H9 (cell line): ENCODE measurements at regions not wholly inside any gene's neighbourhood (a gene's known extent, or its start where the extent isn't known, plus 50 kb on each side); places are given as distances from the start of the nearest gene placed in this dataset.

ENCODE experiments used
- DNase-seq: peaks from one replicate; pipeline ENCODE4 v3.0.0-alpha.2; 2017
- H2AFZ ChIP-seq: one replicate; pipeline ENCODE4 v1.6.1; 2013; ENCODE audit warnings: mild to moderate bottlenecking, low read length, control low read depth, moderate library complexity
- H2AK5ac ChIP-seq: 2 replicates; pipeline ENCODE4 v1.6.1; 2013; ENCODE audit warnings: low read length, control low read depth, mixed read lengths; ENCODE audit not compliant: insufficient read length
- H2BK120ac ChIP-seq: one replicate; pipeline ENCODE4 v1.6.1; 2013; ENCODE audit warnings: low read depth, mild to moderate bottlenecking, low read length, control low read depth, inconsistent platforms; ENCODE audit not compliant: poor library complexity, severe bottlenecking
- H2BK12ac ChIP-seq: 2 replicates; pipeline ENCODE4 v1.6.1; 2013; ENCODE audit warnings: low read length, control low read depth, mixed read lengths, low read depth; ENCODE audit not compliant: insufficient read length
- H2BK15ac ChIP-seq: 2 replicates; pipeline ENCODE4 v1.6.1; 2013; ENCODE audit warnings: low read depth, low read length, control low read depth
- H2BK20ac ChIP-seq: one replicate; pipeline ENCODE4 v1.6.1; 2013; ENCODE audit warnings: low read depth, mild to moderate bottlenecking, low read length, control low read depth, inconsistent platforms; ENCODE audit not compliant: poor library complexity, severe bottlenecking
- H2BK5ac ChIP-seq: 2 replicates; pipeline ENCODE4 v1.6.1; 2013; ENCODE audit warnings: low read length, control low read depth, mixed read lengths; ENCODE audit not compliant: insufficient read length
- H3K14ac ChIP-seq: 2 replicates; pipeline ENCODE4 v1.6.1; 2013; ENCODE audit warnings: low read length, control low read depth; ENCODE audit not compliant: insufficient read depth
- H3K18ac ChIP-seq: 2 replicates; pipeline ENCODE4 v1.6.1; 2013; ENCODE audit warnings: low read depth, mild to moderate bottlenecking, mixed read lengths, low read length, control low read depth; ENCODE audit not compliant: insufficient read length
- H3K23ac ChIP-seq: 2 replicates; pipeline ENCODE4 v1.6.1; 2013; ENCODE audit warnings: low read length, control low read depth, mixed read lengths, low read depth; ENCODE audit not compliant: insufficient read length
- H3K23me2 ChIP-seq: 2 replicates; pipeline ENCODE4 v1.6.1; 2013; ENCODE audit warnings: low read depth, mild to moderate bottlenecking, mixed read lengths, low read length, control low read depth; ENCODE audit not compliant: insufficient read length, poor library complexity, severe bottlenecking
- H3K27ac ChIP-seq: 2 replicates; pipeline ENCODE4 v1.5.1; 2013; ENCODE audit warnings: low read length, control low read depth, mixed read lengths, low read depth; ENCODE audit not compliant: insufficient read length
- H3K27me3 ChIP-seq: 2 replicates; pipeline ENCODE4 v1.6.1; 2013; ENCODE audit warnings: low read length, control low read depth, inconsistent platforms; ENCODE audit not compliant: insufficient read depth
- H3K4ac ChIP-seq: 2 replicates; pipeline ENCODE4 v1.6.1; 2013; ENCODE audit warnings: low read depth, mild to moderate bottlenecking, control low read depth, inconsistent platforms, low read length, moderate library complexity
- H3K4me1 ChIP-seq: 2 replicates; pipeline ENCODE4 v1.6.1; 2013; ENCODE audit warnings: low read length, control low read depth, inconsistent platforms; ENCODE audit not compliant: insufficient read depth
- H3K4me2 ChIP-seq: 2 replicates; pipeline ENCODE4 v1.6.1; 2013; ENCODE audit warnings: low read length, control low read depth, mixed read lengths; ENCODE audit not compliant: insufficient read length, insufficient read depth
- H3K56ac ChIP-seq: 2 replicates; pipeline ENCODE4 v1.6.1; 2013; ENCODE audit warnings: low read depth, mild to moderate bottlenecking, mixed read lengths, low read length, control low read depth; ENCODE audit not compliant: insufficient read length
- H3K79me1 ChIP-seq: 2 replicates; pipeline ENCODE4 v1.6.1; 2013; ENCODE audit warnings: low read depth, mild to moderate bottlenecking, moderate library complexity, low read length, control low read depth, inconsistent platforms; ENCODE audit not compliant: insufficient read depth, poor library complexity, severe bottlenecking
- H3K79me2 ChIP-seq: 2 replicates; pipeline ENCODE4 v1.6.1; 2013; ENCODE audit warnings: low read length, control low read depth, inconsistent platforms; ENCODE audit not compliant: insufficient read depth
- H3K9ac ChIP-seq: 2 replicates; pipeline ENCODE4 v1.6.1; 2013; ENCODE audit warnings: low read length, control low read depth, mixed read lengths; ENCODE audit not compliant: insufficient read length; ENCODE audit errors: extremely low read depth
- H3K9me3 ChIP-seq: one replicate; pipeline ENCODE4 v1.6.1; 2013; ENCODE audit warnings: low read depth, low read length, inconsistent platforms; ENCODE audit not compliant: control insufficient read depth
- H3T11ph ChIP-seq: one replicate; pipeline ENCODE4 v1.6.1; 2013; ENCODE audit warnings: mild to moderate bottlenecking, low read length, control low read depth, inconsistent platforms
- H4K20me1 ChIP-seq: one replicate; pipeline ENCODE4 v1.6.1; 2013; ENCODE audit not compliant: control insufficient read depth, insufficient read length, insufficient read depth
- H4K5ac ChIP-seq: 2 replicates; pipeline ENCODE4 v1.6.1; 2013; ENCODE audit warnings: low read depth, mild to moderate bottlenecking, mixed read lengths, low read length, control low read depth; ENCODE audit not compliant: insufficient read length
- H4K8ac ChIP-seq: replicated peaks from 2 replicates; pipeline ENCODE4 v1.6.1; 2013; ENCODE audit warnings: low read length, control low read depth, mixed read lengths, low read depth; ENCODE audit not compliant: insufficient read length
- H4K91ac ChIP-seq: 2 replicates; pipeline ENCODE4 v1.6.1; 2013; ENCODE audit warnings: low read depth, mild to moderate bottlenecking, moderate library complexity, mixed read lengths, low read length, control low read depth; ENCODE audit not compliant: insufficient read length
- H3K27ac Mint-ChIP-seq, 3 experiments: 2 replicates in 2 of 3; 3 replicates in 1 of 3; pipeline ENCODE4 v1.8.0; 2020 to 2021; ENCODE audit warnings: mixed read lengths in 3 of 3, mild to moderate bottlenecking in 1 of 3, moderate library complexity in 1 of 3
- H3K27me3 Mint-ChIP-seq: 2 replicates; pipeline ENCODE4 v1.8.0; 2021; ENCODE audit warnings: low read depth, mild to moderate bottlenecking, moderate library complexity, mixed read lengths
- H3K36me3 Mint-ChIP-seq, 3 experiments: 2 replicates in 2 of 3; 3 replicates in 1 of 3; pipeline ENCODE4 v1.8.0; 2020 to 2021; ENCODE audit warnings: low read depth in 3 of 3, mixed read lengths in 3 of 3; ENCODE audit not compliant: insufficient read depth in 1 of 3
- H3K4me1 Mint-ChIP-seq, 2 experiments: 2 replicates each; pipeline ENCODE4 v1.8.0; 2020; ENCODE audit warnings: mixed read lengths in 2 of 2
- H3K4me3 Mint-ChIP-seq, 2 experiments: 2 replicates in 1 of 2; 3 replicates in 1 of 2; pipeline ENCODE4 v1.8.0; 2020 to 2021; ENCODE audit warnings: mild to moderate bottlenecking in 2 of 2, mixed read lengths in 2 of 2, moderate library complexity in 1 of 2
- H3K9me3 Mint-ChIP-seq, 2 experiments: 2 replicates in 1 of 2; 3 replicates in 1 of 2; pipeline ENCODE4 v1.8.0; 2020; ENCODE audit warnings: mild to moderate bottlenecking in 2 of 2, mixed read lengths in 2 of 2, moderate library complexity in 1 of 2
- CTCF ChIP-seq: fragments of 200-600 bp; sonication (generic); conservative IDR thresholded peaks from 3 replicates; pipeline ENCODE4 v1.8.0; 2021; ENCODE audit warnings: antibody characterized with exemption, mild to moderate bottlenecking
- WGBS: extraction: QIAGEN DNeasy Blood & Tissue Kit; methylation state at CpG from one replicate; pipeline ENCODE4 v1.1.7; 2013; ENCODE audit warnings: missing lambda C conversion rate, low lambda C conversion rate, mixed read lengths; ENCODE audit not compliant: insufficient read length; ENCODE audit errors: extremely low coverage; 5-methylcytosine and 5-hydroxymethylcytosine counted together

- no peak overlapping the region for H3K18ac ChIP-seq
- H3K27me3 Mint-ChIP-seq = peaks cover 4% of the 10 kb centered on the region; the same call in 1 of the 2 replicates
Measured at GRCh38 chr15:25180606-25181292, 226.0 kb downstream of the SNRPN start.

More at GRCh38 chr15:25180606-25181292, 226.0 kb downstream of the SNRPN start:
- Histone ChIP-seq H3K9ac (no peak overlapping the region), H2BK120ac (no peak overlapping the region), H3T11ph (no peak overlapping the region), H4K5ac (no peak overlapping the region), H3K9me3 (peaks cover 52% of the 10 kb centered on the region), H4K91ac (no peak overlapping the region), H3K4ac (no peak overlapping the region), H2BK15ac (no peak overlapping the region), H3K27ac (no peak overlapping the region), H2BK20ac (no peak overlapping the region), H3K23ac (no peak overlapping the region), H3K4me1 (no peaks in the 10 kb centered on the region), H2AK5ac (no peak overlapping the region), H3K79me1 (no peaks in the 10 kb centered on the region), H3K56ac (no peak overlapping the region), H3K79me2 (no peaks in the 10 kb centered on the region), H4K20me1 (no peaks in the 10 kb centered on the region), H2BK5ac (no peak overlapping the region), H3K14ac (no peak overlapping the region), H3K23me2 (no peaks in the 10 kb centered on the region), H3K4me2 (no peak overlapping the region), H3K27me3 (no peaks in the 10 kb centered on the region), H4K8ac (no peak overlapping the region), H2AFZ (no peak overlapping the region), H2BK12ac (no peak overlapping the region)
- no peak for TF ChIP-seq CTCF
- Mint-ChIP-seq H3K9me3 (peaks cover 79 to 80% of the 10 kb centered on the region in 2 experiments), H3K27ac (no peak overlapping the region), H3K4me3 (no peak overlapping the region), H3K4me1 (no peaks in the 10 kb centered on the region), H3K36me3 (peaks cover 0 to 8% (median 2%) of the 10 kb centered on the region in 3 experiments; a peak in 3 of 7 replicates)
- no CpG with 5 or more reads among the region's 15 CpGs for WGBS
- no peak for DNase-seq
